GM13977 (cell line): ENCODE measurements at regions not wholly inside any gene's neighbourhood (a gene's known extent, or its start where the extent isn't known, plus 50 kb on each side); places are given as distances from the start of the nearest gene placed in this dataset.

Experiments
- DNase-seq: peaks from one replicate; pipeline ENCODE4 v3.0.0; 2012; ENCODE audit warnings: low spot score
- CTCF ChIP-seq: IDR thresholded peaks from 2 replicates; pipeline ENCODE4 v1.5.1; 2012; ENCODE audit warnings: mild to moderate bottlenecking, control low read depth; ENCODE audit not compliant: insufficient read depth; ENCODE audit errors: extremely low read depth, missing control alignments
- in situ Hi-C: fragments of 300-500 bp; cut with MboI; formaldehyde crosslinking; loops from one replicate; pipeline ENCODE4 v1.12.0; 2022; ENCODE audit warnings: low sequenced_read_pairs, low pct_unique_long_range_greater_than_20kb, mixed read lengths, inconsistent platforms; ENCODE audit not compliant: unreplicated experiment

GRCh38 chr5:81914696-81915095, 57.1 kb upstream of the ATG10 start:
- no peak for TF ChIP-seq CTCF
- in situ Hi-C loops = no loop called here
- no peak for DNase-seq

GRCh38 chr5:81912933-81913332, 58.9 kb upstream of the ATG10 start:
- in situ Hi-C loops = no loop called here
- no peak for TF ChIP-seq CTCF
- DNase-seq = no peak

- peak; percentile 23 for DNase-seq
- in situ Hi-C loops = no loop called here
- no peak for TF ChIP-seq CTCF
Measured at GRCh38 chr5:81909677-81910076, 62.1 kb upstream of the ATG10 start.

- DNase-seq = no peak
- in situ Hi-C loops = no loop called here
- no peak for TF ChIP-seq CTCF
Measured at GRCh38 chr5:81908771-81909170, 63.1 kb upstream of the ATG10 start.

- in situ Hi-C loops = no loop called here
- TF ChIP-seq CTCF = no peak
- DNase-seq = no peak
Measured at GRCh38 chr5:81908044-81908443, 63.8 kb upstream of the ATG10 start.

- DNase-seq = no peak
- in situ Hi-C loops = no loop called here
- no peak for TF ChIP-seq CTCF
Measured at GRCh38 chr5:81907012-81907635, 64.7 kb upstream of the ATG10 start.

GRCh38 chr5:81906086-81906485, 65.7 kb upstream of the ATG10 start:
- no peak for TF ChIP-seq CTCF
- in situ Hi-C loops = no loop called here
- DNase-seq = no peak
